SW480 (cell line): ENCODE measurements at regions not wholly inside any gene's neighbourhood (a gene's known extent, or its start where the extent isn't known, plus 50 kb on each side); places are given as distances from the start of the nearest gene placed in this dataset.

Experiments
- DNase-seq: peaks from one replicate; pipeline ENCODE4 v3.0.0-alpha.2; 2016; ENCODE audit warnings: low spot score

GRCh38 chr15:62579842-62580241 lies 414.8 kb upstream of the C2CD4B start:
- no peak for DNase-seq

DNA sequence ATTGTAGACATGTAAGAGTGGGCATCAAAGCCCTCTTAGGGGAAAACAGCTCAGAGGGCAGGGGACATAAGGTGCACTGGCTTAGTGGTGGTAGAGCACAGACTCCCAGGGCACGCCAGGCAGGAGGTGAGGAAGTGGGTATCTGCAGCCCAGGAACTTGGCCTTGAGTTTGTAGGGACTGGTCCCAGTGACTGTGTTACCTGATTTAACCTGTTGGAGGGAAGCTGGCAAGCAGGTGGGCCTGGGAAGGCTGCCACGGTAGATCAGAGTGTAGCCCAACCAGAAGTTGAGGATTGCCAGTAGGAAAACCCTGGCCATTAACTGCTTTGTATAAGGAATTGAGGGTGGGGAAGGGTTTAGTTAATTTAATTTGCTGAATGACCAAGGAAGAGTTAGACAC lies 417.5 kb upstream of the C2CD4B start:
- no peak for DNase-seq

- DNase-seq, result no peak
Observed at GRCh38 chr15:62584301-62585235, 419.5 kb upstream of the C2CD4B start.

GRCh38 chr15:62588938-62589670 lies 424.0 kb upstream of the C2CD4B start:
- DNase-seq, result no peak

DNA sequence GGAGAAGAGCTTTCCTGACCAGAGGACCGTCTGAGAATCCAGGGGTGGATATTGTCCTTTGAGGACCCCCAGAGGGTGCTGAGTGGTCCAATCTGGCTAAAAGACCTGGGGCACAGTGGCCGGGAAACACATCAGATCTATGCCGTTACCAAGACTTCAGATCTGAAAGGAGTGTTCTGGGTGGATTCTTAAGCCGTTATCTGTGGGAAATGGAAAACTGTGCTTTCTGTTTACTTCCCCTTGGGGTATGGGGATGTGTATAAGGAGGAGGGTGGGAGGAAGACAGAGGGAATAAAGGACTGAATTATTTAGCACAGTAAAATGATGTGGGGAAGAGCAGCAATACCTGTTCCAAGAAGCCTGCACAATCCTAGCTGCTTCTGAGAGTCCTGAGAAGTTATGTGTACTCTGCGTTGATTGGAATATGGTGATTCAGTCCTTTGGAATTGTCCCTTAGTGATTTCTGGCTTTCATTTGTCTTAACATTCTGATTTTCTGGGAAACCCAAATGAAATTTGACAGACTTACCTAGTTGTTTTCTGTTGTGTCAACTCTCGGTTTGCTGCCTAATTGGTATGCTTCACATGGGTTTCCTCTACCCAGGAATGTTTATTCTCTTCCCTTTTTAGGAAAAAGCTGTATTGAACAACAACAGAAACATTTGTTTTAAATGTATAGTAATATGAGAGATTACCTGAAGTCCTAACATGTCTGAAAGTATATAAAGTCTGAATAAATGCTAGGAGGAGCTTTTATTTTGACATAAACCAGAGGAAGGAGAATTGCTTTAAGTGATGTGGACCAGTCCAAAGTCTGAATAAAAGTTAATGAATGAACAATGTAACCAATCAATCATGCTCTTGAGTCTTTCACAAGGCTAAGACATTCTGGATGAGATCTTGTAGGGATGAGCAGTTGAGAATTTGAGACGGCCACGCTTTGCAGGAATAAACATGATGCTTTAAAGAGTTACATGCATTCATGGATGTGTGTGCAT lies 427.1 kb upstream of the C2CD4B start:
- no peak for DNase-seq

DNA sequence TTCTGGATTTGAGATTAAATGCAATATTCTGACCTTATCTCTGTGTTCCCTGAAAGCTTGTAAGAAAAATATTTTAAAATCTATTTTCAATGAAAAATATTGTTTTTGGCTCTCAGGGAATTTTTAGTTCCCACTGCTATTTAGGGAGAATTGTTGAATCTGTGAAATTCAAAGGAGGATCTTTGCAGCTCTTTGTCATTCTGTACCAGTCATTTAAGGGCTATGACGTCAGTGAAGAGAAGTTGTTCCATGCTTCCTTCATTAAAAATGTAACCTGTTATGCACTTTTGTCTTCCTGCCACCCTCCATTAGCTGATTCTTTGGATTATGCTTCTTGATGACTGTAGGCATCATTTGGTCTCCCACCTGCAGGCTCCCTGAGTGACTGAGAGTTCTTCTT lies 427.8 kb upstream of the C2CD4B start:
- DNase-seq, result no peak

DNA sequence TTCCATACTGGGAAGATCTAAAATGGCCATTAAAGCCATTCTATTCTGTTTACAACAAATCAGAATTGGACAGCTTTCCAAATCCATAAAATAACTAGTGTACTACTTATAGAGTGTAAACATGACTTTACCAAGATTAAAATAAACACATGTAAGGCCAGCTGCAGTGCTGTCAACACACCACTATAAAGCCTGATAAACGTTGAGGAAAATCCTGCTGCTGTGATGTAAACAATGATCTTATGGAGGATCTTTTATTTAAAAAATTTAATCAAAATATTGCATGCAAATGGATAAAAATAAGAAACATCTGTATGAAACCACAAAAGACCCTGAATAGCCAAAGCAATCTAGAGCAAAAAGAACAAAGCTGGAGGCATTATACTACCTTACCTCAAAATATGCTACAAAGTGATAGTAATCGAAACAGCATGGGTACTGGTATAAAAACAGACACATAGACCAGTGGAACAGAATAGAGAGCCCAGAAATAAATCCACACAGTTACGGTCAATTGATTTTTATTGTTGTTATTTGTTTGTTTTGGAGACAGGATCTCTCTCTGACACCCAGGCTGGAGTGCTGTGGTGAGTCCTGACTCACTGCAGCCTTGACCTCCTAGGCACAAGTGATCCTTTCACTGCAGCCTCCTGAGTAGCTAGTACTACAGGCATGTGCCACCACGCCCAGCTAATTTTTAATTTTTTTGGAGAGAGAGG lies 428.8 kb upstream of the C2CD4B start:
- peak; percentile 4 for DNase-seq

- no peak for DNase-seq
Observed at GRCh38 chr15:62598217-62598616, 433.1 kb upstream of the C2CD4B start.

- no peak for DNase-seq
Observed at GRCh38 chr15:62599791-62600777, 435.0 kb upstream of the C2CD4B start.

GRCh38 chr15:62601777-62602545 lies 436.9 kb upstream of the C2CD4B start:
- DNase-seq, result no peak

DNA sequence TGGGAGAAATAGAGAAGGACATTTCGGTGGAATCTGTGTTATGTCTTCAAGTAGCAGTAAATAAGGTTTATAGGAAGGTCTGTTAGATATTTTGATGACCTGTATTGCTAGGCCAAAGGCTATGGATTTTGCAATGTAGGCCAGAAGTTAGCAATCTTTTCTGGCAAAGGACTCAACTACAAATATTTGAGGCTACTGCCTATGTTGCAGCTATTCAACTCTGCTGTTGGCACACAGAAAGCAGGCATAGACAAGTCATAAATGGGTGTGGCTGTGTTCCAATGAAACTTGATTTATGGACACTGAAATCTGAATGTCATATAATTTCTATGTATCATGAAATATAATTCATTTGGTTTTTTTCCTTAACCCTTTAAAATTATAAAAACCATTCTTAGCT lies 438.7 kb upstream of the C2CD4B start:
- DNase-seq, result no peak

DNA sequence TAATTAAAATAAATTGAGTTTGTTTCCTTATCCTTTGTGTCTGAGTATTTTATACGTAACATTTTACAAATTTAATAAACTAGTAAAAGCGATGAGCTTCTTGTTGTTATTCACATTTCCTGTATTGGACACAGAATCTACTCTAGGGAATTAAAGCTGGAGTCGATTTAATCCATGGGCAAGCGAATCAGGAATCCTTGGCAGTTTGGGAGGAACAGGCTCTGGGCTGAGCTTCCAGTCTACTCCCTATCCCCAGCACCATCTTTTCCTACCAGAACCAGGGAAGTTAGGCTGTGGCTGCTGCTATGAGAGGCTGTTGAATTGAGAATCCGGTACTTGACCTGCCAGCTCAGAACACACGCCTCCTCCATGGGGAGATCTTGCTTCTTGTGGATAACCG lies 437.3 kb upstream of the TPM1 start:
- no peak for DNase-seq

- DNase-seq, result peak; percentile 62
Observed at GRCh38 chr15:62606376-62607113, 436.0 kb upstream of the TPM1 start.

DNA sequence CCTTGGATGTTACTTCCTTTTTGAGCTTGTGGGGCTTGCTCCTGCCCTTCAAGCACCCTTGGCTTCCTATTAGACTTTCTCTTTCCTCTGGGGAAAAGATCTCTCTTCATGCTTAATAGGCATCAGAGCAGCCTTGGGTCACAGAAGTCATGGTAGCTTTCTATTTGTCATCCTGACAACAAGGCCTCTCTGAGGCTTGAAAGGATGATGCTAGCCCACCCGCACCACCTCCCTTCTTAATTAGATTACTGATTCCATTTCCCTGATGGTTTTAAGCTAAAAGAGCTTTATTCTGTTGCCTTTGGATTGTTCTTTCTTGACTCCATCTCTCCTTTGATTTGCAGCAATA lies 435.5 kb upstream of the TPM1 start:
- no peak for DNase-seq

- DNase-seq, result no peak
Observed at GRCh38 chr15:62607643-62608042, 434.9 kb upstream of the TPM1 start.

DNA sequence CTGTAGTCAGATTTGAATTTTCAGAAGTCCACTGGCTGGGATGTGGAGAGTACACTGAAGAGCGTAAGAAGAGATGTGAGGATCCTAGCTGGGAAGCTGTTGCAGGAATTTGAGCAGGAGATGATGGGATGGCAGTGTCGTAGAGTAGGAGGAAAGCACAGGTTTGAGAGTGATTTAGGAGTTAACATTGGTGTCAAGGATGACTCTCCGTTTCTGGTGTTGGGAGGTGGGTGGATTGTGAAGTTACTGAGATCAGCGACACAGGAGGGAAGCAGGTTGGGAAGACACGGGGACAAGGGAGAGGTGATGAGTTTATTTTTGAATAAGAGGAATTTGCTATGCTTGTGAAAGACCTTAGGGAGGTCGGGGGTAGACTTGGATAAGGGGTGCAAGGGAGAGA lies 434.2 kb upstream of the TPM1 start:
- DNase-seq, result no peak

GRCh38 chr15:62610265-62610869 lies 432.2 kb upstream of the TPM1 start:
- DNase-seq, result no peak

- no peak for DNase-seq
Observed at GRCh38 chr15:62611002-62611401, 431.5 kb upstream of the TPM1 start.
